ENCODE measurements at regions not wholly inside any gene's neighbourhood (a gene's known extent, or its start where the extent isn't known, plus 50 kb on each side); places are given as distances from the start of the nearest gene placed in this dataset.

GRCh38 chr15:99509686-99510461 is 55.9 kb upstream of the MEF2A start:
- DNase-seq (ENCODE audit: low read depth): no peak

- no peak for DNase-seq (ENCODE audit: low read depth)
These were observed 54.3 kb upstream of the MEF2A start for GRCh38 chr15:99511531-99511865.

GRCh38 chr15:99511866-99512661 is 53.7 kb upstream of the MEF2A start:
- DNase-seq (ENCODE audit: low read depth): no peak

GRCh38 chr15:99514306-99514705 is 51.5 kb upstream of the MEF2A start:
- DNase-seq (ENCODE audit: low read depth): no peak

Data from stimulated activated CD8-positive, alpha-beta memory T cell treated with anti-CD3 and anti-CD28 coated beads, Interleukin-4, amount 100 ng/mL, for 24 hours (primary cell).